CD4-positive, alpha-beta T cell treated with Interleukin-1 beta for 1 hour (primary cell): ENCODE measurements at regions not wholly inside any gene's neighbourhood (a gene's known extent, or its start where the extent isn't known, plus 50 kb on each side); places are given as distances from the start of the nearest gene placed in this dataset.

Experiments used
- DNase-seq, 2 donors: peaks; one replicate each; pipeline ENCODE4 v3.0.0-alpha.2; 2020 to 2022

- DNase-seq: no peak
These were observed 888.9 kb downstream of the PCDH18 start for GRCh38 chr4:136643416-136643815.

GRCh38 chr4:136637071-136637777 lies 895.1 kb downstream of the PCDH18 start:
- no peak for DNase-seq

- no peak for DNase-seq
These were observed 896.1 kb downstream of the PCDH18 start for GRCh38 chr4:136636155-136636554.

- DNase-seq: no peak
These were observed 898.2 kb downstream of the PCDH18 start for GRCh38 chr4:136634121-136634520.

- DNase-seq: no peak
These were observed 932.4 kb downstream of the PCDH18 start for GRCh38 chr4:136599890-136600289.

- DNase-seq: no peak
These were observed 941.9 kb downstream of the PCDH18 start for GRCh38 chr4:136590440-136590839.

GRCh38 chr4:136583567-136583966 lies 948.7 kb downstream of the PCDH18 start:
- no peak for DNase-seq

GRCh38 chr4:136581119-136581518 lies 951.2 kb downstream of the PCDH18 start:
- no peak for DNase-seq

- no peak for DNase-seq
These were observed 957.1 kb downstream of the PCDH18 start for GRCh38 chr4:136575146-136575545.

GRCh38 chr4:136573460-136573859 lies 958.8 kb downstream of the PCDH18 start:
- no peak for DNase-seq

- peak in 1 of 2 donors; percentile 0 for DNase-seq
These were observed 961.0 kb downstream of the PCDH18 start for GRCh38 chr4:136571315-136571714.

GRCh38 chr4:136562834-136563233 lies 969.5 kb downstream of the PCDH18 start:
- DNase-seq: no peak

GRCh38 chr4:136558940-136559494 lies 973.3 kb downstream of the PCDH18 start:
- no peak for DNase-seq

GRCh38 chr4:136557396-136557795 lies 974.9 kb downstream of the PCDH18 start:
- no peak for DNase-seq

GRCh38 chr4:136554033-136554432 lies 978.3 kb downstream of the PCDH18 start:
- no peak for DNase-seq

GRCh38 chr4:136551753-136552152 lies 980.5 kb downstream of the PCDH18 start:
- DNase-seq: no peak

- DNase-seq: no peak
These were observed 991.5 kb downstream of the PCDH18 start for GRCh38 chr4:136540747-136541146.

- no peak for DNase-seq
These were observed 1004.2 kb downstream of the PCDH18 start for GRCh38 chr4:136528131-136528530.

GRCh38 chr4:136526517-136526916 lies 1005.8 kb downstream of the PCDH18 start:
- DNase-seq: no peak

GRCh38 chr4:136524039-136524438 lies 1008.3 kb downstream of the PCDH18 start:
- DNase-seq: no peak

GRCh38 chr4:136516371-136516770 lies 1015.9 kb downstream of the PCDH18 start:
- DNase-seq: no peak

- no peak for DNase-seq
These were observed 1027.3 kb downstream of the PCDH18 start for GRCh38 chr4:136505020-136505419.

GRCh38 chr4:136495851-136496250 lies 1036.4 kb downstream of the PCDH18 start:
- no peak for DNase-seq

GRCh38 chr4:136495076-136495475 lies 1037.2 kb downstream of the PCDH18 start:
- DNase-seq: no peak

- no peak for DNase-seq
These were observed 1043.2 kb downstream of the PCDH18 start for GRCh38 chr4:136489101-136489500.
